HG03571 (cell line): ENCODE measurements at regions not wholly inside any gene's neighbourhood (a gene's known extent, or its start where the extent isn't known, plus 50 kb on each side); places are given as distances from the start of the nearest gene placed in this dataset.

Experiments
- ATAC-seq: cut with Tn5 transposase; IDR thresholded peaks from one replicate; pipeline ENCODE4 v1.9.1; 2021; ENCODE audit not compliant: unreplicated experiment

DNA sequence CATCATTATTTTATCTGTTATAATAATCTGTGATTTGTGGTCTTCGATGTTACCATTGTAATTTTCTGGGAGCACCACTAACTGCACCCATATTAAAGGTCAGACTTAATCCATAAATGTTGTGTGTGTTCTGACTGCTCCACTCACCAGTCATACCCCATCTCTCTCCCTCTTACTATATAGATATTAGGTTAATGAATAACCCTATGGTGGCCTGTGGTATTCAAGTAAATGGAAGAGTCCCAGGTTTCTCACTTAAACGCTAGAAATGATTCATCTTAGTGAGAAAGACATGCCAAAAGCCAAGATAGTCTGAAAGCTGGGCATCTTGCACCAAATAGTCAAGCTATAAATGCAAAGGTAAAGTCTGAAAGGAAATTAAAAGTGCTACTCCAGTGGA lies 1358.5 kb downstream of the ROBO2 start:
- ATAC-seq = no peak

GRCh38 chr3:78402720-78403119 lies 1362.8 kb downstream of the ROBO2 start:
- no peak for ATAC-seq

GRCh38 chr3:78405745-78406144 lies 1362.1 kb downstream of the ROBO1 start:
- ATAC-seq = no peak

DNA sequence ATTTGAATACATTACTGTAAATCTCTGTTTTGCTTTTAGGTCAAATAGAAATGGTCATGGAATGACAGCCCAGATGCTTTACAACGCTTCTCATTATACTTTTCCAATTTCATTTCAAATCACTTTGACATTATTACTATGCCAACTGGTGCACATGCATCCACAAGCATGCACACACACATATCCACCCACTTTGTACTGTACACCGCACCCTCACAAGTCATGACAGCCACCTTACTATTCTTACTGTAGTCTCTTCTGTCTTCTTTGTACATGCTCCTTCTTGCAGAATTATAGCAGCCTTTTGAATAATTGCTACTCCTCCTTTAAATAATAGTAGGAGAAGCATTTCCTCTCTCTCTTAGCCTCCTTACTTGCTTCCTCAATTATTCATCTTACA lies 1361.4 kb downstream of the ROBO1 start:
- ATAC-seq = no peak

DNA sequence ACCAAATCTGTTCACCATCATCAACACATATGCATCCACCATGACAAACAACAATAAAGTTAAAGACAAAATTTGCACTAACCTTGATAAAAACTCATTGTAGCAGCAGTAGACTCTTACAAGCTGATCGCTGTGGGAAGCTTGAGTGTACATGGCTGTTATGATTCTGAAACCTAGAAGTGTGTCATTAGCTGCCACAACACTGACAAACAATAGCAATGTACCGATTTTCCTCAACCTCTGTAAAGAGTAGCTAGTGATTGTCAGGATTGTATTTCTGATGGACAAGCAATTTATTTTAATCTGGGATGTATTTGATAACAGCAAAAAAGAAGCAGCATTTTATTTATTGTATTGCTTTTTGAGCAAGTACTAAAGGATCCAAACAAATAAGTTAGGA lies 1357.7 kb downstream of the ROBO1 start:
- ATAC-seq = no peak

DNA sequence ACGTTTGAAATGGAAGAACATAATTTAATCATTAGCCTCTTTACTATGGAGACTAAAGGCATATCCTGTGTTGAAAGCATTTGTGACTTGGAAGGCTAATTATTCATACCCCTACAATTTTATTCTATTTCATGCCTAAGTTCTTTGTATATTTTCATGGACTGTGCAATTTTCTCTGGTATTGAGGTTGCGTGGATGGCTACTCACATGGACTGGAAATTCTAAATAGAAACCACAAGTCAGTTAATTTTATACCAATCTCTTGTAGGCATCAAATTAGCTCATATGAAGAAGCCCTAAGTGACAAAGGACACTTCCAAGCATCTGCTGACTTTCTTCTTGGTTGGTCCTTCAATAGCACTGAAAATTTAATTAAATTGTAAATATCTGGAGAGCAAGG lies 1353.5 kb downstream of the ROBO1 start:
- ATAC-seq = no peak

GRCh38 chr3:78420611-78421010 lies 1347.2 kb downstream of the ROBO1 start:
- no peak for ATAC-seq

DNA sequence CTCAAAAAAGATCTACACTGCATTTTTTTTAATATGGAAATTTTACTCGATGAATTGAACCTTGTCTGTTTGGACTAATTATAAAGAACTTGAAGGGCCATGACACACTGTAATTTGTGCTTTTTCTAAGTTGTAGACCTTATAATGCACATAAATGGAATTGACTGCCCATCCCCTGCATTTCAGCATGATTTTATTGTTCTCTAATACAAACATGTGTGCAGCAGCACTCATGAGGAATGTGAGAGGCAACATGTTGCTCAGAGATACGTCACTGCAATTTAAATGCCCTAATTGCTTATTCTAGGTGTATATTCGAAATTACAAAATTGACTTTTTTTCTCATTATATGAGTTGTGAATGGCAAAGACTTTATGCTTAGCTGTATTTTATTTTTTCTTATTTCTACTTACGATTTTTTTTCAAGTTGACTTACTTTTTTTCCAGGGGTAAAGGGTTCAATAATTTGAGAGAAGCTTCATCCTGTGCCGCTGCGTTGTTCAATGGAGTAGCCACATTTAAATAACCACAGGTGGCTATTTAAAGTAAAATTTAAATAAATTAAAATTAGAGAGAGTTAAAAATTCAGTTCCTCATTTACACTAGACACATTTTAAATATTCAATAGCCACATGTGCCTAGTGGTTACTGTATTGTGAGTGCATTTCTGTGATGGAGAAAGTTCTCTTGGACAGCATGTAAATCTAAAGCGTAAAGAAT lies 1346.4 kb downstream of the ROBO1 start:
- no peak for ATAC-seq

- no peak for ATAC-seq
These were observed 1343.1 kb downstream of the ROBO1 start for GRCh38 chr3:78424656-78425055.

DNA sequence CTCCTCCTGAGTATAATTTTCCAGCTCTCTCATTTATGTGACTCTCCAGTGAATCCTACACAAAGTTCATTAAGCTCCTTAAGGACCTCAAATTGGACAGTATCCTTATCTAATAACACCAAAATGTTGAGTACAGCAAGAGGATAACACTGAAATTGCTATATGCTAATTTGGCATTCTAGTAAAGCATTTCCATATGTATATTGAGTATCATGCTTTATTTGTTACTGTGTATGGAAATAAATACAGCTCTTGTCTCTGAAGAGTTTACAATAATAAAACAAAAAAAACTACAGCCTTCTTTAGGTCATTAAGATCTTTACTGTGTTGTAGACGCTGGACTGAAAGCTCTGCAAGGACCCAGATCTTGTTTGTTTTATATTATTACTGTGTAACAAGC lies 1341.3 kb downstream of the ROBO1 start:
- ATAC-seq = no peak

DNA sequence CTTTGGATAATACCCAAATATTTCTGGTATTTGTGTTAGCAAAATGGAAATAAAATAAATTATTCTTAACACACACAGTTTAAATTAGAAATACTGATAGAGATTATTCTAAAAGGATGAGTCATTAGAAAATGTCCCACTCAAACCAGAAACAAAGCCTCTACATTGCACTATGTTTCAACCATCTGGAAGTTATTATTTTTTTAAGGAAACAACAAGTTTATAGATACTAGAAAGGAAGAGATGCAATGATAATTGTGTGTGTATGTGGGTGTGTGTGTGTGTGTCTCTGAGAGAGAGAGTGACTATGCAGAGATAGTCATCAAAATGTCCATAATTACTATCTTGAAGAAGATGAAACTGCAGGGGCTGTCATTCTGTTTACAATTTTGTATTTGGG lies 1340.5 kb downstream of the ROBO1 start:
- no peak for ATAC-seq

DNA sequence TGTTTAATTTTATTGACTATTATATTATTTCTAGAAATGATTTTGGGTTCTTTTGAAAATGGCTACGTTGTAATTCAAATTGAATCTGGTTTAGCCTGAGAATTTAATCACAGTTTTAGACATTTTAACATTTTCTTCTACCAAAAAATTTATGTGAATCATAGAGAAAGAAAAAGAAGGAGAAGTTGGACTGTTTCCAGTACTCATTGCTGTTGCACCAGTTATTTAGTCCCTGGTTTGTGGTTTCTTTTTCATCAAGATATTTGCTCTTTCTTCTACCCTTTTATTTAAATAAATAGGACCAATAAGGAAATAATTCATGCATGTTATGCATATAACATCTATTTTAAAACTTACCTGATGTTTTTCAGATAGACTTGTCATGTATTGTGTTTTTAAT lies 1337.1 kb downstream of the ROBO1 start:
- no peak for ATAC-seq

- ATAC-seq = no peak
These were observed 1333.0 kb downstream of the ROBO1 start for GRCh38 chr3:78434801-78435200.

DNA sequence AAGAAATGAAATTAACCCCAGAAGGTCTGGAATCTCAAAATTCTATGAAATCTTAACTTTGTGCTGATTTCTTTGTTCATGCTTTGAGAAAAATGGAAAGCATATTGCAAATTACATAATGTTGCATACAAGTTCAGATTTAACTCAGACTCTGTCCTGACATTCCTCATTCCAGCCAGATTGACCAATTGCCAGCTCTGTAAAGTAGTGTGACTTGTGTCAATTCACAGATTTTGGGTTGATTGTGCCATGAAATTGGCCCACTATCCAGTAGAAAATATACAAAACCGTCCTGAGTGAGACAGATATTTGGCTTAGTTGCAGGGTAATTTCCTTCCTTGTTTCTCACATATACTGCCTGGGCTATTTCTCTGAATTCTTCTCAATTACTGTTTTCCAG lies 1312.6 kb downstream of the ROBO1 start:
- no peak for ATAC-seq

- ATAC-seq = no peak
These were observed 1311.9 kb downstream of the ROBO1 start for GRCh38 chr3:78455712-78456433.

- ATAC-seq = no peak
These were observed 1308.0 kb downstream of the ROBO1 start for GRCh38 chr3:78459796-78460195.

GRCh38 chr3:78462021-78462420 lies 1305.8 kb downstream of the ROBO1 start:
- no peak for ATAC-seq

DNA sequence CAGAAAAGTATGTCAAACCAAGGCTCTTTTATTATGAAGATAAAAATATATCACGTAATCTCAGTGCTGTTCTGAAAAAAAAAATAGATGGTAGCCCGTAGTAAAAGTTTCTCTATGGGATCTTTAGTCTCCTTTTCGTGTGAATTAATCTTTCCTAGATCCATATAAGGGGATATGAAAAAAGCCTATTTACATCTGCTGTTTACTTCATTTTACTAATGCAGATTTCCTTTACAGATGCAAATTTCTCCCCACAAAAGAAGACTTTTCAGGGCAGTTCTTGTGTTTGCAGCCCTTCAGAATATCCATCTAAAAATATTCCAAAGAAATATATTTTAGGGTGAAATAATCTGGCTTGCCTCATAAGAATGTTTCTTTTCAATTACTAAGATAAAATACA lies 1291.7 kb downstream of the ROBO1 start:
- no peak for ATAC-seq

- ATAC-seq = no peak
These were observed 1286.7 kb downstream of the ROBO1 start for GRCh38 chr3:78481050-78481449.

- ATAC-seq = no peak
These were observed 1284.7 kb downstream of the ROBO1 start for GRCh38 chr3:78483090-78483489.

DNA sequence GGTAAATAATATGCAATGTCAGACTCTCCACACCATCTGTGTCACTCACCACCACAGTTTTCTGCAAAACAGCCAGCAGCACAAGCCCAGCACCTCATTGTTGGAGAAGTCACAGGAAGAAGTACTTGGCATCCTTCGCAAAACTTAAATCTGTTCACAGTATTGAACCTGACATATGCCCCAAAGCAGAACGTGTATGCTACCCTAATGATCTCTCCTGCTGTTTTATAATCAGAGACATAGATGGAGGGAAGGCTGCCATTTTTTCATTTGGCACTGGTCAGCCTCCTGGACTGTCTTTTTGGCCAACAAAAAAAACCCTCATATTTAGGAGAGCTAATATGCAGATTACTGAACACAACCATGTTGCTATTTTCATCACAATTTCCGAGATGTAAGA lies 1272.9 kb downstream of the ROBO1 start:
- no peak for ATAC-seq

- ATAC-seq = no peak
These were observed 1272.5 kb downstream of the ROBO1 start for GRCh38 chr3:78495301-78495700.

DNA sequence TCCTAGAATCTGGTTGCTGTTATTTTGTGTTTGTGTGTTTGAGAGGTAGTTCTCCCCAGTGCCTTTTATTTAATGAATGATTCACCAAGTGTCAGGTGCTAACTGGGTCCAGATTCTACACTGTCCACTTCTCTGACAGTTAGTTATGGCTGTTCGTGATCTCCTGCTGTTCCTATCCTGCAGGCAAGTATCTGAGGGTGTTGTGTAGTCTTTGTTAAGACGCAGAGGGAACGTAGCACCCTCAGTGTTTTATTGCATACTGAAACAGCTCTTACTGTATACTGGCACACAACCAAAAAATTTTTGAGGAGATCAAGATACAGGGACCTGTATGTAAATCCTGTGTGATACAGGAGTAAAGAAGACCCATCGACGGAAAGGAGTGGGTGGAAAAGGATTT lies 1271.3 kb downstream of the ROBO1 start:
- no peak for ATAC-seq
